OCI-LY3 (cell line): ENCODE measurements at regions not wholly inside any gene's neighbourhood (a gene's known extent, or its start where the extent isn't known, plus 50 kb on each side); places are given as distances from the start of the nearest gene placed in this dataset.

Experiments
- H2AFZ ChIP-seq: fragments of 200-600, 300-600 bp; shearing (Covaris generic); 2 replicates; pipeline ENCODE4 v1.6.0; 2014; ENCODE audit warnings: antibody characterized with exemption, low read depth, low read length
- H3K27ac ChIP-seq: fragments of 200-600, 300-600 bp; sonication (generic); 2 replicates; pipeline ENCODE4 v1.5.1; 2014; ENCODE audit warnings: mild to moderate bottlenecking, low read length, moderate library complexity, mixed read lengths
- H3K27me3 ChIP-seq: fragments of 200-600, 300-600 bp; sonication (generic); 2 replicates; pipeline ENCODE4 v1.6.1; 2014; ENCODE audit warnings: low read depth, low read length, mixed read lengths
- H3K36me3 ChIP-seq: fragments of 200-600, 300-600 bp; sonication (generic); replicated peaks from 2 replicates; pipeline ENCODE3; 2014; ENCODE audit warnings: low read depth, low read length, mixed read lengths
- H3K4me1 ChIP-seq: fragments of 300-600, 200-600 bp; sonication (generic); 2 replicates; pipeline ENCODE4 v1.6.1; 2014; ENCODE audit warnings: low read length, mixed read lengths
- H3K4me2 ChIP-seq: fragments of 200-600, 300-600 bp; sonication (generic); 2 replicates; pipeline ENCODE4 v1.6.1; 2014; ENCODE audit warnings: low read length, mixed read lengths
- H3K4me3 ChIP-seq: fragments of 300-600, 200-600 bp; sonication (generic); 2 replicates; pipeline ENCODE4 v1.5.1; 2014; ENCODE audit warnings: antibody characterized with exemption, mild to moderate bottlenecking, low read length, moderate library complexity
- H3K79me2 ChIP-seq: fragments of 300-600, 200-600 bp; shearing (Covaris generic); 2 replicates; pipeline ENCODE4 v1.6.1; 2014; ENCODE audit warnings: mild to moderate bottlenecking, low read length, mixed read lengths
- H3K9ac ChIP-seq: fragments of 300-600, 200-600 bp; shearing (Covaris generic); 2 replicates; pipeline ENCODE4 v1.6.0; 2014; ENCODE audit warnings: mild to moderate bottlenecking, low read length, moderate library complexity
- H3K9me3 ChIP-seq: fragments of 200-600, 300-600 bp; shearing (Covaris generic); 2 replicates; pipeline ENCODE4 v1.6.1; 2014; ENCODE audit warnings: low read length, mixed read lengths; ENCODE audit not compliant: insufficient read depth
- H4K20me1 ChIP-seq: fragments of 200-600, 300-600 bp; sonication (generic); 2 replicates; pipeline ENCODE4 v1.6.1; 2016; ENCODE audit warnings: low read length, mixed read lengths; ENCODE audit not compliant: insufficient read depth
- CTCF ChIP-seq: fragments of 200-600, 300-600 bp; sonication (generic); IDR thresholded peaks from 2 replicates; pipeline ENCODE4 v1.5.1; 2014; ENCODE audit warnings: antibody characterized with exemption, low read length, low read depth
- EZH2phosphoT487 ChIP-seq: fragments of 200-600 bp; shearing (Covaris generic); IDR thresholded peaks from 2 replicates; pipeline ENCODE4 v1.6.1; 2018; ENCODE audit warnings: antibody characterized with exemption, mixed run types, low read depth

- Histone ChIP-seq H2AFZ (no peak overlapping the region), H4K20me1 (no peaks in the 10 kb centered on the region), H3K27ac (no peak overlapping the region), H3K4me3 (no peak overlapping the region), H3K36me3 (no peaks in the 10 kb centered on the region), H3K9ac (no peak overlapping the region), H3K4me1 (no peaks in the 10 kb centered on the region), H3K79me2 (no peaks in the 10 kb centered on the region), H3K4me2 (no peak overlapping the region), H3K9me3 (no peaks in the 10 kb centered on the region), H3K27me3 (no peaks in the 10 kb centered on the region)
- TF ChIP-seq EZH2phosphoT487 (no peak), CTCF (no peak)
These were observed 348.5 kb downstream of the PTPRU start for GRCh38 chr1:29584776-29585175.

GRCh38 chr1:29584362-29584761 lies 348.0 kb downstream of the PTPRU start:
- TF ChIP-seq EZH2phosphoT487 = no peak
- TF ChIP-seq CTCF = no peak
- Histone ChIP-seq H3K4me2 (no peak overlapping the region), H3K4me1 (no peaks in the 10 kb centered on the region), H3K36me3 (no peaks in the 10 kb centered on the region), H3K9me3 (no peaks in the 10 kb centered on the region), H3K27me3 (no peaks in the 10 kb centered on the region), H3K79me2 (no peaks in the 10 kb centered on the region), H3K27ac (no peak overlapping the region), H3K9ac (no peak overlapping the region), H2AFZ (no peak overlapping the region), H4K20me1 (no peaks in the 10 kb centered on the region), H3K4me3 (no peak overlapping the region)

- H3K27me3 ChIP-seq = no peaks in the 10 kb centered on the region
These were observed 347.4 kb downstream of the PTPRU start for GRCh38 chr1:29583727-29584126.

GRCh38 chr1:29581256-29581655 lies 344.9 kb downstream of the PTPRU start:
- Histone ChIP-seq H3K79me2 (no peaks in the 10 kb centered on the region), H3K27ac (no peak overlapping the region), H2AFZ (no peak overlapping the region), H3K9me3 (no peaks in the 10 kb centered on the region), H3K4me2 (no peak overlapping the region), H3K36me3 (no peaks in the 10 kb centered on the region), H3K4me1 (no peaks in the 10 kb centered on the region), H3K9ac (no peak overlapping the region), H4K20me1 (no peaks in the 10 kb centered on the region), H3K27me3 (no peaks in the 10 kb centered on the region), H3K4me3 (no peak overlapping the region)
- no peak for TF ChIP-seq EZH2phosphoT487
- TF ChIP-seq CTCF = no peak

More at GRCh38 chr1:29583727-29584126, 347.4 kb downstream of the PTPRU start:
- H3K79me2 ChIP-seq = no peaks in the 10 kb centered on the region
- H4K20me1 ChIP-seq = no peaks in the 10 kb centered on the region
- H3K4me3 ChIP-seq = no peak overlapping the region
- no peak overlapping the region for H3K4me2 ChIP-seq
- TF ChIP-seq EZH2phosphoT487 = no peak
- TF ChIP-seq CTCF = no peak
- H3K4me1 ChIP-seq = no peaks in the 10 kb centered on the region
- no peak overlapping the region for H3K27ac ChIP-seq
- no peaks in the 10 kb centered on the region for H3K9me3 ChIP-seq
- H3K9ac ChIP-seq = no peak overlapping the region
- no peaks in the 10 kb centered on the region for H3K36me3 ChIP-seq
- no peak overlapping the region for H2AFZ ChIP-seq
